ENCODE measurements at regions not wholly inside any gene's neighbourhood (a gene's known extent, or its start where the extent isn't known, plus 50 kb on each side); places are given as distances from the start of the nearest gene placed in this dataset.

- Histone ChIP-seq H3K36me3 (no peaks in the 10 kb centered on the region), H3K27me3 (no peaks in the 10 kb centered on the region), H3K4me3 (no peak overlapping the region), H3K27ac (peak overlapping the region; percentile 37), H3K9me3 (no peaks in the 10 kb centered on the region), H3K4me1 (peaks cover 54% of the 10 kb centered on the region)
- intact Hi-C loops (cut with DNase I): no loop called here
- DNase-seq (ENCODE audit: extremely low spot score in 2 of 2): no peak
- TF ChIP-seq POLR2AphosphoS5 (IDR thresholded peaks at IDR 0.05; ENCODE audit: insufficient read depth in 1 of 2, low read depth in 1 of 2) (peak in 1 of 2 donors; percentile 37), CTCF (IDR thresholded peaks at IDR 0.05) (no peak)
Measured at GRCh38 chr2:18991177-18992168, 366.9 kb downstream of the OSR1 start.

- intact Hi-C loops (cut with DNase I): no loop called here
- no peak overlapping the region for H3K4me3 ChIP-seq
- H3K4me1 ChIP-seq: peaks cover 47% of the 10 kb centered on the region
- no peaks in the 10 kb centered on the region for H3K27me3 ChIP-seq
- TF ChIP-seq POLR2AphosphoS5 (IDR thresholded peaks at IDR 0.05; ENCODE audit: insufficient read depth in 1 of 2, low read depth in 1 of 2) (no peak), CTCF (IDR thresholded peaks at IDR 0.05) (no peak), POLR2A (IDR thresholded peaks at IDR 0.05) (no peak)
- peak overlapping the region; percentile 11 for H3K27ac ChIP-seq
- no peaks in the 10 kb centered on the region for H3K36me3 ChIP-seq
- no peak for DNase-seq (ENCODE audit: extremely low spot score in 2 of 2)
- no peaks in the 10 kb centered on the region for H3K9me3 ChIP-seq
Measured at GRCh38 chr2:18988631-18989232, 369.7 kb downstream of the OSR1 start.

GRCh38 chr2:18987592-18988073, 370.8 kb downstream of the OSR1 start:
- Histone ChIP-seq H3K9me3 (no peaks in the 10 kb centered on the region), H3K4me1 (peaks cover 40% of the 10 kb centered on the region), H3K27ac (peak overlapping the region; percentile 11), H3K4me3 (no peak overlapping the region), H3K27me3 (no peaks in the 10 kb centered on the region), H3K36me3 (no peaks in the 10 kb centered on the region)
- no peak for DNase-seq (ENCODE audit: extremely low spot score in 2 of 2)
- intact Hi-C loops (cut with DNase I): no loop called here
- TF ChIP-seq POLR2AphosphoS5 (IDR thresholded peaks at IDR 0.05; ENCODE audit: insufficient read depth in 1 of 2, low read depth in 1 of 2) (peak in 1 of 2 donors; percentile 53), POLR2A (IDR thresholded peaks at IDR 0.05) (no peak)

- Histone ChIP-seq H3K36me3 (no peaks in the 10 kb centered on the region), H3K27me3 (no peaks in the 10 kb centered on the region), H3K4me3 (no peak overlapping the region), H3K4me1 (peaks cover 40% of the 10 kb centered on the region), H3K9me3 (no peaks in the 10 kb centered on the region), H3K27ac (no peak overlapping the region)
- no peak for DNase-seq (ENCODE audit: extremely low spot score in 2 of 2)
- TF ChIP-seq POLR2A (IDR thresholded peaks at IDR 0.05): no peak
- TF ChIP-seq POLR2AphosphoS5 (IDR thresholded peaks at IDR 0.05; ENCODE audit: insufficient read depth in 1 of 2, low read depth in 1 of 2): no peak
- no peak for TF ChIP-seq CTCF (IDR thresholded peaks at IDR 0.05)
- intact Hi-C loops (cut with DNase I): no loop called here
Measured at GRCh38 chr2:18987016-18987415, 371.4 kb downstream of the OSR1 start.

GRCh38 chr2:18986046-18986445, 372.4 kb downstream of the OSR1 start:
- no peak for DNase-seq (ENCODE audit: extremely low spot score in 2 of 2)
- Histone ChIP-seq H3K4me1 (peaks cover 31% of the 10 kb centered on the region), H3K27ac (no peak overlapping the region), H3K9me3 (no peaks in the 10 kb centered on the region), H3K4me3 (no peak overlapping the region), H3K36me3 (no peaks in the 10 kb centered on the region), H3K27me3 (no peaks in the 10 kb centered on the region)
- no peak for TF ChIP-seq POLR2AphosphoS5 (IDR thresholded peaks at IDR 0.05; ENCODE audit: insufficient read depth in 1 of 2, low read depth in 1 of 2)
- TF ChIP-seq POLR2A (IDR thresholded peaks at IDR 0.05): no peak
- TF ChIP-seq CTCF (IDR thresholded peaks at IDR 0.05): no peak
- intact Hi-C loops (cut with DNase I): no loop called here

All from vagina (tissue), 2 donors.